ENCODE measurements at regions not wholly inside any gene's neighbourhood (a gene's known extent, or its start where the extent isn't known, plus 50 kb on each side); places are given as distances from the start of the nearest gene placed in this dataset.

GRCh38 chr6:95384988-95385387, 192.3 kb upstream of the MANEA start:
- Mint-ChIP-seq H3K9me3 (peaks cover 23% of the 10 kb centered on the region), H3K27ac (no peak overlapping the region), H3K27me3 (ENCODE audit: low read depth) (no peaks in the 10 kb centered on the region), H3K36me3 (peaks cover 4% of the 10 kb centered on the region; the same call in 1 of the 2 replicates), H3K4me3 (no peak overlapping the region), H3K4me1 (0 out of 2 replicates have a peak, but pooled peaks cover 2% of the 10 kb centered on the region)
- ATAC-seq (no peak), DNase-seq (ENCODE audit: low spot score) (no peak)
- CTCF ChIA-PET = interaction anchor here (0.8 kb wide), 1 partner anchor 136 kb away, joined by 3 read pairs; no protein-coding TSS in a partner anchor
- POLR2A ChIA-PET = no interaction called here
- no peak for TF ChIP-seq MYBL2 (CRISPR knock-in tag; IDR thresholded peaks at IDR 0.05)
- TF ChIP-seq E2F1 (CRISPR knock-in tag; IDR thresholded peaks at IDR 0.05) = no peak
- no peak for TF ChIP-seq CDX4 (CRISPR knock-in tag; IDR thresholded peaks at IDR 0.05; ENCODE audit: borderline replicate concordance)
- TF ChIP-seq ZNF512 (CRISPR knock-in tag; IDR thresholded peaks at IDR 0.05; ENCODE audit: borderline replicate concordance) = no peak
- TF ChIP-seq TEAD1 (CRISPR knock-in tag; IDR thresholded peaks at IDR 0.05) = no peak
- TF ChIP-seq HMGXB4 (CRISPR knock-in tag; IDR thresholded peaks at IDR 0.05) = no peak
- TF ChIP-seq GTF2I (CRISPR knock-in tag; conservative IDR thresholded peaks at IDR 0.05) = no peak
- TF ChIP-seq FOXP1 (CRISPR knock-in tag; IDR thresholded peaks at IDR 0.05; ENCODE audit: borderline replicate concordance) = no peak
- no peak for TF ChIP-seq TEAD4 (CRISPR knock-in tag; IDR thresholded peaks at IDR 0.05)
- TF ChIP-seq ZNF671 (CRISPR knock-in tag; IDR thresholded peaks at IDR 0.05) = no peak
- no peak for TF ChIP-seq ERG (CRISPR knock-in tag; IDR thresholded peaks at IDR 0.05)
- no peak for TF ChIP-seq ZBTB21 (CRISPR knock-in tag; IDR thresholded peaks at IDR 0.05; ENCODE audit: borderline replicate concordance)
- no peak for TF ChIP-seq ZBTB43 (CRISPR knock-in tag; IDR thresholded peaks at IDR 0.05)
- no peak for TF ChIP-seq RELA (CRISPR knock-in tag; IDR thresholded peaks at IDR 0.05; ENCODE audit: borderline replicate concordance)
- no peak for TF ChIP-seq HMGA2 (CRISPR knock-in tag; IDR thresholded peaks at IDR 0.05)
- TF ChIP-seq ZNF263 (CRISPR knock-in tag; IDR thresholded peaks at IDR 0.05; ENCODE audit: low read depth) = no peak
- no peak for TF ChIP-seq USF1 (CRISPR knock-in tag; IDR thresholded peaks at IDR 0.05)
- no peak for TF ChIP-seq ZMAT4 (CRISPR knock-in tag; IDR thresholded peaks at IDR 0.05)
- TF ChIP-seq ZNF317 (CRISPR knock-in tag; IDR thresholded peaks at IDR 0.05; ENCODE audit: borderline replicate concordance, low read depth) = no peak
- TF ChIP-seq ZNF281 (CRISPR knock-in tag; IDR thresholded peaks at IDR 0.05) = no peak

All from WTC11 (cell line).